DMS114 treated with DMSO at 0.1 percent for 48 hours (cell line): ENCODE measurements at regions not wholly inside any gene's neighbourhood (a gene's known extent, or its start where the extent isn't known, plus 50 kb on each side); places are given as distances from the start of the nearest gene placed in this dataset.

Source experiments
- DNase-seq: peaks from one replicate; lab custom pipeline; 2025; ENCODE audit not compliant: unreplicated experiment; lab: John Stamatoyannopoulos, UW

DNA sequence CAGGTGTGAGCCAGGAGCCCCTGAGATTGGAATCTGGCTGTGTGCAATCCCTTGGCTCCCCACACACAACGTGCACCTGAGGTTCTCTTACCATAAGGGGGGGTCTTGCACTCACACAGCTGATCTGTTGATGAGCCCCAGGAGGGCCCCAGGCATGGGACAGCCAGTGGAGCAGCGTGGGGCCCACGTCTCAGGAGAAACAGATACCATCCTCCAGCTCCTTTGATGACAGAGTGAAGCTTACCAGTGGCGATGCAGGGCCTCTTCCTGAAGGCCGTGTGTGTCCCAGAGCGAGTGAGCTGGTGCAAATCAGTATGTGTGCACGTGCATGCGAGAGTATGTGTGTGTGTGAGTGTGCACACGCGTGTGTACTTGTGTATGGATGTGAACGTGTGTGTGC lies 287.4 kb downstream of the IRX1 start:
- DNase-seq = no peak

DNA sequence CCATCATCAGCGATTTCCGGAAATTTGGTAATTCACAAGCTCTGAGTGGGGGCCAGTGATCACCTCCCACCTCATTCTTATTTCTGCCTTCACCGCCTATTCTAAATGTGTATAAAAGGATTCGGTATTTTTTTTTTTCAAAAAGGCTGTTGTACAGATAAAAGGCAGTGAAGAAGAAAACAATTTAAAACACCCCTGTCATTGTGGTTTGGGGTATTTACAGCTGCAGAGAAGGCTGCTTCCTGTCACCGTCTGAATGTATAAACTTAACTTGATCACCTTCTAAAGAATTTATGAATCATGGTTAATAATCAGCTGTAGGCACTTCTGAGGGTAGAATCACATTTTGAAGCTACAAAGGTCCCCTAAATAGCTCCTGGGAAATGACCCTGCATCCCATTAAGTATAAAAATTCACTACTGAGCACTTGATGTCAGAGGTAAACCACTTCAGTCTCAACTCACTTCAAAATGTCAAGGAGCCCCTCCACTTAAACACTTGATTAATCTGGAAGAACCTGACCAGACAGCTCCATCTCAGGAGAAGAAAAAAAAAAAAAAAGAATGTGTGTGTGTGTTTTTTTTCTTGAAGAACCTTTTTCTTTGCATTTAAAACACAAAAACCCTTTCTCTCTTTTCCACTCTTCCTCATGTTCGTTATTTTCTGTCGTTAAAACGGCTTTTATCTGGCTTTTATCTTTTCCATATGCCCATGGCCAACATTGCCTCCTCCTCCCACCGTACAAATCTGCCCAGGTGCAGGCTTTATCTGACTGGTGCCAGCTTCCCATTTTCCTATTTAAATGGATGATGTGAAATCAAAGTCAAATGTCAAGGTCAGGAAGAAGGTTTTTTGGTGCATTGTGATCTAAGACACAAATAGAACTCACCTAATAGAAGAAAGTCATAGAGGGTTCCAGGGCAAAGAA lies 291.2 kb downstream of the IRX1 start:
- no peak for DNase-seq

- no peak for DNase-seq
Observed at GRCh38 chr5:3888310-3888709, 292.7 kb downstream of the IRX1 start.

DNA sequence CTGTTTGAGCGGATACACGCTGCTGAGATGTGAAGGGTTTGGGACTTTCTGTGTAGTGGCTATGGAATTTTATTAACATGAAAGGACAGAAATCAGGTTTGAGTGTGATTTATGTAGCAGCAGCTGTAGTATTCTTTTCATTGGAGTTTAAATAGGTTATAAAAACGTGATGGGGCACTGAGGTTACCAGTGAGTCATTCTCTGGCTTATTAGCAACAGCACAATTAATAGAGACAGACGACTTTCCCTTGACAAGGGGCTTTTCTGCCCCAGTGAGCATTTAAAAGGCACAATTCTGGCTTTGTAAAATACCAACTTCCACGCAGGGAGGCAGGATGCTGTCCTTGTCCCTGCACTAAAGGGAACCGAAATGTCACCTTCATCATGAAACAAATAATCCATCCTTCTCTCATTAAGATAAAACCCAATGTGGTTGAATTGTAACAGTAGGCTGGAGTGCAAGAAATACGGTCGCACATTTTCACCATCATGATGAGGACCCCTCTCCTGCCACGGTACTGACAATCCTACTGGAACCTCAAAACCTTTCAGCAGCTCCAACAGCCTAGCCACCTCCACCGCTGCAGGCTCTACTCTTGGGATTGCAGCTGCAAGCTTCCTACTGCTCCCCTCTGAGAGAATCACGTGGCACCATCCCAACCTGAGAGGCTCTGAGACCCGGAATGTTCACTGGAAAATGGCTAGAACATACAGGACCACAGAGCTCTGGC lies 293.9 kb downstream of the IRX1 start:
- no peak for DNase-seq

- no peak for DNase-seq
Observed at GRCh38 chr5:3891113-3891512, 295.5 kb downstream of the IRX1 start.

- DNase-seq = no peak
Observed at GRCh38 chr5:3893527-3893926, 297.9 kb downstream of the IRX1 start.

DNA sequence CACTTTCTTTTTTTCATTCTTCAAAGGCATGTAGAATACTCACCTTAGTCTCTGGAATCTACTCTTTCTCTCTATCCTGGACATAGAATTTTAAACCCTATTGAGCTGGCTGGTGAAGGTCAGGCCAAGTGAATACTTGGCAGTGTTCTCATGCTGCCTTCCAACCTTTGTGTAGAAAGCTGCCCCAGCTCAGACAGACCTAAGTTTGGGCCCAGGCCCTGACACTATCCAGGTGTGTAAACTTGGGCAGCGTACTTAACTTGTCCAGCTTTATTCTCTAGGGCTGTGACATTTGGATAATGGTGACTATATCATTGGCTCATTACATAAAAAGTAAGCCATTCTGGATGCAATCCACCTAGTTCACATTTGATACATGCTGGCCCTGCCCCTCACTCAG lies 298.3 kb downstream of the IRX1 start:
- no peak for DNase-seq

DNA sequence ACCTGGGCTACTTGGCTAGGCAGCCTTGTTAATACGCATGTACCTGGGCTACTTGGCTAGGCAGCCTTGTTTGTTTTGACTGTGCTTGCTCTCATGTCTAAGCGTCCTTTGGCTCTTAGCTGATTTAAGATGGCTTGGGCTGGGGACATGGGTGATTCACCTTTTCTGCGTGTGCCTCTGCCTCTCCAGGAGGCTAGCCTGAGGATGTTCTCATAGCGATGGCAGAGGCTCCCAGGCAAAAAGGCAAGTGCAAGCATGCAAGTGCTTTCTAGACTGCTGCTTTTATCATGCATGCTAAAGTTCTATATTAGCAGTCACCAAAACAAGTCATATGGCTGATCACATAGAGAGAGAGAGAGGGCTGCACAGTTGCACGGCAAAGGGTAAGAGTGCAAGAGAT lies 300.5 kb downstream of the IRX1 start:
- DNase-seq = no peak

- DNase-seq = no peak
Observed at GRCh38 chr5:3899093-3899492, 303.5 kb downstream of the IRX1 start.

GRCh38 chr5:3904584-3904983 lies 309.0 kb downstream of the IRX1 start:
- no peak for DNase-seq

GRCh38 chr5:3905031-3905430 lies 309.4 kb downstream of the IRX1 start:
- no peak for DNase-seq

DNA sequence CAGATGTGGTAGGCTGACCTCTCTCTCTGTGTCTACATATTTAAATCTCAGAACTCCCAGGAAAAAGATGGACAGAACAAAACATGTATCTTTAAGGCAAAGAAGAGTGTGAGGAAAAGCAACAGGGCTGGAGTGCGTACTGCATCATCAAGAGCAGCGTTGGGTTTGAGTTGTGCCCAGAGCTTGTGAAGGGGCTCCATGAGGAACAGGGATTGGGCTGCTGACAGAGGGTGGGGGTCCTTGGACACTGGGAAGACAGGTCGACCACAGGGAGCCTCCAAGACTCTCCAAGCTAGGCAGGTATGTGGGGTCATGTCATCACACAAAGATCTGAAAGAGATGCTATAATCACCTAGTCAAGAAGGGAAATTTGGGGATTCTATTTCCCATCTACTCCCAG lies 309.9 kb downstream of the IRX1 start:
- no peak for DNase-seq

DNA sequence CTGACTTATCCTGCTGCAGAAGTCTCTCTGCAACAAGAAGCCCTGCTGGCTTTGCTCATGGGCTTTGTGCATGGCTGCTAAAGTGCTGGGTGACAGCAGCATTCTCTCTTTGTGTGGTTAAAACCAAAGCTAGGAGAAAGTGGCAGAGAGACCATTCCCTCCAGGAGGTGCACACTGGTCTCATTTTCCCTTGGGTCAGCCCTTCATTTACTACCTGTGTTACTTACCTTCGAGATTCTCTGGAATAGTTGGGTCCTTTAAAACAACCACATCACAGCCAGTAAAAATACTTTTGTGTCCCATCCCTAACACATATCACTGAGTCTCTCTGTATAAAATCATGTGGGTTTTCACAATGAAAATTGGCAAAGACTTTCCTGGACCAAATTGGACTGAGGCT lies 315.5 kb downstream of the IRX1 start:
- no peak for DNase-seq

DNA sequence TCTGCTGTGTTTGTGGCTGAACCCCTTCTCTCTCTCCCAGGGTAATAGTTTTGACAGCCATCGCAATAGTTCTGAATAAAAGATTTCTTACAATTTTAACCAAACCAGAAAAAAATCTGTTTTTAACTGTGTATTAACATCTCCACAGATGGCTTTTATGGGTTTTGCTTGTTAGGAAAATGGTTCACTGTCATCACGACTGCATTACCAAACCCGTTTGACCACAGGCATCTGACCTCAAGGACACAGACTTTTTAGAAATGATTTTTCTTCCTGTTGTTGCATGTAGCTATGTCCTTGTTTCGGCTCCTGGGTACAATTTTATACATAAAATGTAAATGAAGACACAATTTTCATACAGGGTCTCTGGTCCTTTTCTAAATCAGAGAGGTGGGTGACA lies 316.1 kb downstream of the IRX1 start:
- DNase-seq = no peak

DNA sequence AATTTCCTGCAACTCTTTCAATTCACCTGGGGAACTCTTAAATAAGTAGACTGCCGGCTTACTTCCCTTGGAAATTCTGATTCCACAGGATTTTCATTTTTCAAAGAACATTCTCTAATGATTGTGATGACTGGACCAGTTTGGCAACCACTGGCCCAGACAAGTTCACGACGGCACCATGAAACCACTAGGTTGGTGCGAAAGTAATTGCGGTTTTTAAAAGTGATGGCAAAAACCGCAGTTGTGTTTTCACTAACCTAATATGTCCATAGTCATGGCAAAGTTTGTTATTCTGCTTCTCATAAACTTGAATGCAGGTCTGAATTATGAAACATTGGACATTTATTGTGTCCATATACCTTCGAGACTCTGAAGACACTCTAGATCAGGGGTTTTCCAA lies 317.2 kb downstream of the IRX1 start:
- no peak for DNase-seq

DNA sequence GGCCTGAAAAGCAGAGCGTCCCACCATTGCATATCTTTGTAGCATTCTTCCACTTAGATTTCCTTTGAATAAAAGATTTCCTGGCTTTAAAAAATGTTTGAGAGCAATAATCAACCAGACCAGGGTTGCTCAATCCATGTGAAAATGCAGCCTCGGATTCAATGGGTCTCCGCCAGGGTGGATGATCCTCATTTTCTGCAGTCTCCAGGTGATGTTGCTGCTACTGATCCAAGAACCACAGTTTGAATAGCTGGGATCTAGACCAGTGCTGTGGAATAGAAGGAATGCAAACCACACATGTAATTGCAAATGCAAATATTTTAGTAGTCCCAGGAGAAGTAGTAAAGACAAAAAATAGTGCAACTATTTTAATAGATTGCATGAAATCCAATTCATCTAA lies 317.6 kb downstream of the IRX1 start:
- DNase-seq = no peak

GRCh38 chr5:3925022-3925421 lies 329.4 kb downstream of the IRX1 start:
- DNase-seq = no peak

DNA sequence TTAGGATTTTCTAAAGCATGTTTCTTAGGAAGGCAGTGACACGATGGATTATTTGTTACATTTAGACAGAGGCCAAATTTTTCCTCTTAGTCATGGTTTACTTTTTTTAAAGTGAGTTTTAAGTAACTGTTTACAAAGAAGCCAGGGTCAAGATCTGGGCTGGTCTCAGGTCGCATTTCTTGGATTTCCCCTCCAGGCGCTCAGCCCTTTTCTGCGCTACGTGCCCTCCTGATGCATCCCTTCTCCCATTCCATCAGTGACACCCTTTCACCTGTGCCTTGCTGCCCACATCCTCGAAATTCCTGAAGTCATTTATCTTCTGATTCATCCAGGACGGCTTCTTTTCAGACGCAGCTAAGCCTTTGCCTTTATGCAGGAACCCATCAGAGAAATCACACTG lies 330.3 kb downstream of the IRX1 start:
- no peak for DNase-seq

DNA sequence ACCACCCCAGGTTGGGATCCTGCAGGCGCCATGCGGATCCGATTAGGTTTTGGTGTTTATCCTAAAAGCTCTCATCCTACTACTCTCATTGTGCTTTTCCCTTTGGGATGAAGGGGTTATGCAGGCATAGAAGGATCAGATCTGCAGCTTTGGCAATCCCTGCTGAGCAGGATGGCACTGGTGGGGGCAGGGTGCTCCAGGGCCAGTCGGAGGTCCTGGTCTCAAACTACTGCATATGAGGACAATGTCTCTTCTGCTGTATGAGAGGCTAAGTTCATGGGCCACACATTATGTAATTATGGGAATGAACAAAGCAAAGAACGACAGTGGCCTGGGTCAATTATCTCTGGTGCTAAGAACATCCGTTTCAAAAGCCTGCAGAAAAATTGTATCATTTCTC lies 334.2 kb downstream of the IRX1 start:
- DNase-seq = no peak

DNA sequence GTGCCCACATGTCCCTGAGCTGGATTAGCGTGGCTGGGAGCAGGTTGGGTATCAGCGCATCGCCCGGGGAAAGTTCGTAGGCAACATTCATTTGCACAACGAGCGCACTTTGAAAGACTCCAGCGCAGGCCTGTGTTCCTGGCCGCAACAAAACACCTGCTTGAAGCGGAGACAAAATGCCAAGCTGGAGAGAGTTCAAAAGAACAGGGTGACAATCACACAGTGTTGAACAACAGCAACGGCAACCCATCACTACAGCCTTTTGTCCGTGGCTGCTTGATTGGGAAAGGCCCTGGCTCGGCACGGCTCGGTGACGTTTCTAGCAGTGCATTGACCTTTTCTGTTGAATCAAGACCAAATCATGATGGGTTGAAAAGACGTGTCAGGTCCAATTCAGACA lies 336.3 kb downstream of the IRX1 start:
- DNase-seq = no peak

GRCh38 chr5:3933536-3933935 lies 337.9 kb downstream of the IRX1 start:
- no peak for DNase-seq

DNA sequence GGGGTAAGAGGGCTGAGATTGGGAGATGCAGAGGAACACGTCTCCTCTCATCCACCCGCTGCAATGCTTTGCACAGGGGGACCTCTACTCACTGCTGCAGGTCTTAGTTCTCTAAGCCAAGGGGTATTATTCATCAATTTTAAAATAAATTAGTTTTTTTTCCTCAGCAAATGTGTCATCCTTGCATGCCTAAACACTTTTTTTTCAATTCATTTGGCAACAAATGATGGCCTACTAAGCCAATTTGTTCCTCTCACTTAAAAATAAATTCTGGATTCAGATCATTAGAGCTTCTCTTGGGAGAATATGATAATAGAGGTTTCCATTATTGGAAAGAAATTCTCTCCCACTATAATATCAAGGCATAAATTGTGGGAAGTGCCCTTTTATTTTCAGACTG lies 338.3 kb downstream of the IRX1 start:
- no peak for DNase-seq
